WTC11 (cell line): ENCODE measurements at regions not wholly inside any gene's neighbourhood (a gene's known extent, or its start where the extent isn't known, plus 50 kb on each side); places are given as distances from the start of the nearest gene placed in this dataset.

Experiments used
- ATAC-seq: fragments of 200-7000 bp; cut with Tn5 transposase; 2 replicates; pipeline ENCODE4 v1.10.0; 2021; ENCODE audit warnings: mild to moderate bottlenecking, moderate library complexity
- CTCF ChIA-PET: fragments of 300-600 bp; sonication (Branson Sonifier 250); formaldehyde crosslinking; loops from one replicate; lab custom pipeline; 2021; ENCODE audit warnings: antibody characterized with exemption; lab: Charles Lee
- POLR2A ChIA-PET: fragments of 350-600 bp; sonication (Branson Sonifier 250); formaldehyde crosslinking; loops from one replicate; lab custom pipeline; 2021; ENCODE audit warnings: antibody characterized with exemption; lab: Charles Lee
- DNase-seq: peaks from one replicate; pipeline ENCODE4 v3.0.0; 2021; ENCODE audit warnings: low spot score
- H3K27ac Mint-ChIP-seq: 2 replicates; pipeline ENCODE4 v1.8.0; 2021; ENCODE audit warnings: mixed read lengths
- H3K27me3 Mint-ChIP-seq: 2 replicates; pipeline ENCODE4 v1.8.0; 2021; ENCODE audit warnings: low read depth, mild to moderate bottlenecking, moderate library complexity, mixed read lengths
- H3K36me3 Mint-ChIP-seq: 2 replicates; pipeline ENCODE4 v1.8.0; 2021; ENCODE audit warnings: mixed read lengths
- H3K4me1 Mint-ChIP-seq: 2 replicates; pipeline ENCODE4 v1.8.0; 2022; ENCODE audit warnings: mixed read lengths
- H3K4me3 Mint-ChIP-seq: 2 replicates; pipeline ENCODE4 v1.8.0; 2021; ENCODE audit warnings: mild to moderate bottlenecking, moderate library complexity, mixed read lengths
- H3K9me3 Mint-ChIP-seq: 2 replicates; pipeline ENCODE4 v1.8.0; 2021; ENCODE audit warnings: mixed read lengths
- ATF1 ChIP-seq: sonication (generic); formaldehyde crosslinking; IDR thresholded peaks from 2 replicates; pipeline ENCODE4 v1.8.1; 2023; ENCODE audit warnings: mild to moderate bottlenecking, moderate library complexity, missing genetic modification reagents
- CREM ChIP-seq: sonication (generic); formaldehyde crosslinking; IDR thresholded peaks from 2 replicates; pipeline ENCODE4 v1.8.1; 2022; ENCODE audit warnings: mild to moderate bottlenecking, missing genetic modification reagents, moderate library complexity
- CTCF ChIP-seq: fragments of 200-600 bp; IDR thresholded peaks from 2 replicates; pipeline ENCODE4 v1.8.0; 2022; ENCODE audit warnings: antibody characterized with exemption
- E2F1 ChIP-seq: sonication (generic); formaldehyde crosslinking; IDR thresholded peaks from 2 replicates; pipeline ENCODE4 v1.8.0; 2022; ENCODE audit warnings: mild to moderate bottlenecking, missing genetic modification reagents
- GABPB1 ChIP-seq: sonication (generic); formaldehyde crosslinking; IDR thresholded peaks from 2 replicates; pipeline ENCODE4 v1.8.1; 2023; ENCODE audit warnings: mild to moderate bottlenecking, missing genetic modification reagents
- GTF2I ChIP-seq: fragments of 250-450 bp; sonication (Bioruptor Pico); conservative IDR thresholded peaks from 2 replicates; pipeline ENCODE4 v1.4.0; 2021; ENCODE audit warnings: mild to moderate bottlenecking
- IRF2 ChIP-seq: sonication (generic); formaldehyde crosslinking; IDR thresholded peaks from 2 replicates; pipeline ENCODE4 v1.8.0; 2022; ENCODE audit warnings: low read depth, missing genetic modification reagents, borderline replicate concordance
- NFATC4 ChIP-seq: fragments of 250-450 bp; sonication (Bioruptor Pico); IDR thresholded peaks from 2 replicates; pipeline ENCODE4 v1.9.0; 2021; ENCODE audit warnings: mild to moderate bottlenecking
- PRRX2 ChIP-seq: fragments of 250-450 bp; sonication (Bioruptor Pico); IDR thresholded peaks from 2 replicates; pipeline ENCODE4 v1.8.0; 2021; ENCODE audit warnings: mild to moderate bottlenecking
- TEAD1 ChIP-seq: sonication (generic); formaldehyde crosslinking; IDR thresholded peaks from 2 replicates; pipeline ENCODE4 v1.8.0; 2022; ENCODE audit warnings: mild to moderate bottlenecking, missing genetic modification reagents
- TEAD4 ChIP-seq: sonication (generic); formaldehyde crosslinking; IDR thresholded peaks from 2 replicates; pipeline ENCODE4 v1.8.0; 2022; ENCODE audit warnings: mild to moderate bottlenecking, missing genetic modification reagents
- USF1 ChIP-seq: sonication (generic); formaldehyde crosslinking; IDR thresholded peaks from 2 replicates; pipeline ENCODE4 v1.8.0; 2022; ENCODE audit warnings: mild to moderate bottlenecking, missing genetic modification reagents
- ZBTB21 ChIP-seq: sonication (generic); formaldehyde crosslinking; IDR thresholded peaks from 2 replicates; pipeline ENCODE4 v1.8.1; 2023; ENCODE audit warnings: mild to moderate bottlenecking, missing genetic modification reagents, borderline replicate concordance
- ZMAT4 ChIP-seq: fragments of 250-450 bp; sonication (Bioruptor Pico); IDR thresholded peaks from 2 replicates; pipeline ENCODE4 v1.9.0; 2021; ENCODE audit warnings: mild to moderate bottlenecking
- ZNF121 ChIP-seq: sonication (generic); formaldehyde crosslinking; IDR thresholded peaks from 2 replicates; pipeline ENCODE4 v1.8.0; 2023; ENCODE audit warnings: missing genetic modification reagents
- ZNF671 ChIP-seq: fragments of 250-450 bp; sonication (Bioruptor Pico); IDR thresholded peaks from 2 replicates; pipeline ENCODE4 v1.8.0; 2021; ENCODE audit warnings: mild to moderate bottlenecking
- TF ChIP-seq, protein P1 (sequence below): sonication (generic); formaldehyde crosslinking; IDR thresholded peaks from 2 replicates; pipeline ENCODE4 v1.8.0; 2023; ENCODE audit warnings: mild to moderate bottlenecking, missing genetic modification reagents
- TF ChIP-seq, protein P2 (sequence below): sonication (generic); formaldehyde crosslinking; IDR thresholded peaks from 2 replicates; pipeline ENCODE4 v1.8.0; 2022; ENCODE audit warnings: mild to moderate bottlenecking, missing genetic modification reagents
- TF ChIP-seq, protein P3 (sequence below): fragments of 250-450 bp; sonication (Bioruptor Pico); conservative IDR thresholded peaks from 2 replicates; pipeline ENCODE4 v1.9.0; 2021; ENCODE audit warnings: mild to moderate bottlenecking
- TF ChIP-seq, protein P4 (sequence below): sonication (generic); formaldehyde crosslinking; IDR thresholded peaks from 2 replicates; pipeline ENCODE4 v1.8.1; 2022; ENCODE audit warnings: mild to moderate bottlenecking, missing genetic modification reagents, moderate library complexity, borderline replicate concordance
- TF ChIP-seq, protein P5 (sequence below): fragments of 250-450 bp; sonication (Bioruptor Pico); IDR thresholded peaks from 2 replicates; pipeline ENCODE4 v1.8.0; 2021; ENCODE audit warnings: mild to moderate bottlenecking

GRCh38 chr10:130481936-130482335 lies 345.7 kb downstream of the GLRX3 start (continued):
- TF ChIP-seq, protein P1, sequence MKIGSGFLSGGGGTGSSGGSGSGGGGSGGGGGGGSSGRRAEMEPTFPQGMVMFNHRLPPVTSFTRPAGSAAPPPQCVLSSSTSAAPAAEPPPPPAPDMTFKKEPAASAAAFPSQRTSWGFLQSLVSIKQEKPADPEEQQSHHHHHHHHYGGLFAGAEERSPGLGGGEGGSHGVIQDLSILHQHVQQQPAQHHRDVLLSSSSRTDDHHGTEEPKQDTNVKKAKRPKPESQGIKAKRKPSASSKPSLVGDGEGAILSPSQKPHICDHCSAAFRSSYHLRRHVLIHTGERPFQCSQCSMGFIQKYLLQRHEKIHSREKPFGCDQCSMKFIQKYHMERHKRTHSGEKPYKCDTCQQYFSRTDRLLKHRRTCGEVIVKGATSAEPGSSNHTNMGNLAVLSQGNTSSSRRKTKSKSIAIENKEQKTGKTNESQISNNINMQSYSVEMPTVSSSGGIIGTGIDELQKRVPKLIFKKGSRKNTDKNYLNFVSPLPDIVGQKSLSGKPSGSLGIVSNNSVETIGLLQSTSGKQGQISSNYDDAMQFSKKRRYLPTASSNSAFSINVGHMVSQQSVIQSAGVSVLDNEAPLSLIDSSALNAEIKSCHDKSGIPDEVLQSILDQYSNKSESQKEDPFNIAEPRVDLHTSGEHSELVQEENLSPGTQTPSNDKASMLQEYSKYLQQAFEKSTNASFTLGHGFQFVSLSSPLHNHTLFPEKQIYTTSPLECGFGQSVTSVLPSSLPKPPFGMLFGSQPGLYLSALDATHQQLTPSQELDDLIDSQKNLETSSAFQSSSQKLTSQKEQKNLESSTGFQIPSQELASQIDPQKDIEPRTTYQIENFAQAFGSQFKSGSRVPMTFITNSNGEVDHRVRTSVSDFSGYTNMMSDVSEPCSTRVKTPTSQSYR (CRISPR knock-in tag): no peak
- TF ChIP-seq ZNF121 (no peak), NFATC4 (CRISPR knock-in tag) (no peak), ZMAT4 (CRISPR knock-in tag) (no peak)

- CTCF ChIA-PET: no interaction called here
- Mint-ChIP-seq H3K36me3 (peaks cover 53% of the 10 kb centered on the region), H3K4me3 (no peak overlapping the region), H3K27ac (no peak overlapping the region), H3K4me1 (no peaks in the 10 kb centered on the region), H3K27me3 (peaks cover 4% of the 10 kb centered on the region), H3K9me3 (peaks cover 46% of the 10 kb centered on the region)
- TF ChIP-seq GABPB1 (CRISPR knock-in tag): no peak
- TF ChIP-seq, protein P2, sequence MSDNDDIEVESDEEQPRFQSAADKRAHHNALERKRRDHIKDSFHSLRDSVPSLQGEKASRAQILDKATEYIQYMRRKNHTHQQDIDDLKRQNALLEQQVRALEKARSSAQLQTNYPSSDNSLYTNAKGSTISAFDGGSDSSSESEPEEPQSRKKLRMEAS: no peak
- TF ChIP-seq E2F1 (CRISPR knock-in tag): no peak
- no peak for TF ChIP-seq CTCF
- no peak for TF ChIP-seq TEAD1 (CRISPR knock-in tag)
- TF ChIP-seq, protein P3, sequence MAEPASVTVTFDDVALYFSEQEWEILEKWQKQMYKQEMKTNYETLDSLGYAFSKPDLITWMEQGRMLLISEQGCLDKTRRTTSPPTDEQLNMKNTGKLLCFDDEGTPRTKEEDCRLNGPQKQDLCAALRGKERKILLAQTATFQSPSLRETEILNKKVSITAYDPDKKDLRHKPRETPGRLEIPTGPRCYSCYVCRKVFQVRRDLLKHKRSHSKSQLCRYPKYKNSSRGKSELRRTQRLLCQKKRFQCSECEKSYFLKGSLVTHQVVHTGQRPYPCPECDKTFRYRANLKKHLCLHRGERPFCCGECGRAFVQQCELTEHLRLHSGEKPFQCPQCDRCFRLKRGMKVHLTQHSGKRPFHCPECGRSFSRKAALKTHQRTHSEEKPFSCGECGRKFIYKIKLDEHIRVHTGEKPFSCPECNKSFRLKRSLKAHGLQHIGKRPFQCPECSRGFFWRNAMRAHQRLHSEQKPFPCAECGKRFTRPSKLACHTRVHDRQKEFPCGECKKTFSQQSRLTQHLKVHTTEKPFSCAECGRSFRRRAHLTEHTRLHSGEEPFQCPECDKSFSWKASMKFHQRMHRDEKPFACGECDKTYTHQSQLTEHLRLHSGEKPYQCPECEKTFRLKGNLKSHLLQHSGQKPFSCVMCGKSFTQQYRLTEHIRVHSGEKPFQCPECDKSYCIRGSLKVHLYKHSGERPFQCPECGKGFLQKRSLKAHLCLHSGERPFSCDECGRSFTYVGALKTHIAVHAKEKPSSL: no peak
- no peak for TF ChIP-seq ZNF671 (CRISPR knock-in tag)
- TF ChIP-seq GTF2I (CRISPR knock-in tag): no peak
- TF ChIP-seq, protein P4, sequence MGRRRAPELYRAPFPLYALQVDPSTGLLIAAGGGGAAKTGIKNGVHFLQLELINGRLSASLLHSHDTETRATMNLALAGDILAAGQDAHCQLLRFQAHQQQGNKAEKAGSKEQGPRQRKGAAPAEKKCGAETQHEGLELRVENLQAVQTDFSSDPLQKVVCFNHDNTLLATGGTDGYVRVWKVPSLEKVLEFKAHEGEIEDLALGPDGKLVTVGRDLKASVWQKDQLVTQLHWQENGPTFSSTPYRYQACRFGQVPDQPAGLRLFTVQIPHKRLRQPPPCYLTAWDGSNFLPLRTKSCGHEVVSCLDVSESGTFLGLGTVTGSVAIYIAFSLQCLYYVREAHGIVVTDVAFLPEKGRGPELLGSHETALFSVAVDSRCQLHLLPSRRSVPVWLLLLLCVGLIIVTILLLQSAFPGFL: no peak
- TF ChIP-seq ATF1 (CRISPR knock-in tag): no peak
- no peak for TF ChIP-seq USF1 (CRISPR knock-in tag)
- no peak for TF ChIP-seq PRRX2
- TF ChIP-seq, protein P1 (CRISPR knock-in tag): no peak
- TF ChIP-seq IRF2: no peak
- no peak for TF ChIP-seq TEAD4
- TF ChIP-seq ZBTB21 (CRISPR knock-in tag): no peak
- TF ChIP-seq, protein P5, sequence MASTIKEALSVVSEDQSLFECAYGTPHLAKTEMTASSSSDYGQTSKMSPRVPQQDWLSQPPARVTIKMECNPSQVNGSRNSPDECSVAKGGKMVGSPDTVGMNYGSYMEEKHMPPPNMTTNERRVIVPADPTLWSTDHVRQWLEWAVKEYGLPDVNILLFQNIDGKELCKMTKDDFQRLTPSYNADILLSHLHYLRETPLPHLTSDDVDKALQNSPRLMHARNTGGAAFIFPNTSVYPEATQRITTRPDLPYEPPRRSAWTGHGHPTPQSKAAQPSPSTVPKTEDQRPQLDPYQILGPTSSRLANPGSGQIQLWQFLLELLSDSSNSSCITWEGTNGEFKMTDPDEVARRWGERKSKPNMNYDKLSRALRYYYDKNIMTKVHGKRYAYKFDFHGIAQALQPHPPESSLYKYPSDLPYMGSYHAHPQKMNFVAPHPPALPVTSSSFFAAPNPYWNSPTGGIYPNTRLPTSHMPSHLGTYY (CRISPR knock-in tag): no peak
- no peak for TF ChIP-seq CREM (CRISPR knock-in tag)
- POLR2A ChIA-PET: no interaction called here
- DNase-seq (no peak), ATAC-seq (no peak)
These were observed 347.7 kb downstream of the GLRX3 start for GRCh38 chr10:130483691-130484467.
